Esophagus squamous epithelium (tissue), 4 donors: ENCODE measurements at regions not wholly inside any gene's neighbourhood (a gene's known extent, or its start where the extent isn't known, plus 50 kb on each side); places are given as distances from the start of the nearest gene placed in this dataset.

Experiments
- CTCF ChIP-seq, 6 experiments: fragments of 450-650 bp in 4 of 6; fragments of 200-600 bp in 2 of 6; sonication (generic) in 2 of 6; IDR thresholded peaks; one replicate each; pipeline ENCODE4 v1.5.1; 2016 to 2019; ENCODE audit warnings: antibody characterized with exemption in 6 of 6, mild to moderate bottlenecking in 4 of 6, moderate library complexity in 4 of 6
- POLR2A ChIP-seq, 4 donors: fragments of 450-650 bp; IDR thresholded peaks; one replicate each; pipeline ENCODE4 v1.6.1; 2017; ENCODE audit warnings: antibody characterized with exemption in 4 of 4, mild to moderate bottlenecking in 4 of 4, moderate library complexity in 3 of 4

GRCh38 chr14:49058511-49058910 is 527.7 kb downstream of the RPS29 start:
- no peak for TF ChIP-seq POLR2A (IDR thresholded peaks at IDR 0.05)
- TF ChIP-seq CTCF (IDR thresholded peaks at IDR 0.05): no peak
